GM12874 (cell line): ENCODE measurements at regions not wholly inside any gene's neighbourhood (a gene's known extent, or its start where the extent isn't known, plus 50 kb on each side); places are given as distances from the start of the nearest gene placed in this dataset.

Experiments used
- CTCF ChIP-seq: IDR thresholded peaks from 2 replicates; pipeline ENCODE4 v1.5.1; 2011; ENCODE audit warnings: low read depth, mild to moderate bottlenecking, control low read depth, low read length, moderate library complexity; ENCODE audit not compliant: insufficient read depth

GRCh38 chr19:31502536-31503170 lies 153.4 kb upstream of the TSHZ3 start:
- TF ChIP-seq CTCF: no peak

DNA sequence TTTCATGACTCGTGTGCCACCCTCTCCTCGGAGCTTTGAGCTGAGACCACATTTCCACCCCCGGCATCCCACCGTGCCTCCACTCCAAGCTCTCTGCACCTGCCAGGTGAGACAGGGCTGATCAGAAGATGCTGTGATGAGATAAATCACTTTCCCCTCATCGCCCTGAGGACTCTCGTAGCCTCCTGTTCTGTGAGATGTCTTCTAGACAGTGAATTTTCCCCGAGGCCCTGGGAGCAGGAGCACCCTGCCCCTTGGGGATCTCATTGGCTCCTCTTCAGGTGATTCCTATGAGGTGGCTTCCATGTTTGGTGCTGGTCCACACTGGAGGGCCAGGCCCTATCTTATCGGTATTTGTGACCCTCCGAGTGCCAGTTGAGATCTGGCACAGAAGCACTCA lies 154.0 kb upstream of the TSHZ3 start:
- no peak for TF ChIP-seq CTCF

DNA sequence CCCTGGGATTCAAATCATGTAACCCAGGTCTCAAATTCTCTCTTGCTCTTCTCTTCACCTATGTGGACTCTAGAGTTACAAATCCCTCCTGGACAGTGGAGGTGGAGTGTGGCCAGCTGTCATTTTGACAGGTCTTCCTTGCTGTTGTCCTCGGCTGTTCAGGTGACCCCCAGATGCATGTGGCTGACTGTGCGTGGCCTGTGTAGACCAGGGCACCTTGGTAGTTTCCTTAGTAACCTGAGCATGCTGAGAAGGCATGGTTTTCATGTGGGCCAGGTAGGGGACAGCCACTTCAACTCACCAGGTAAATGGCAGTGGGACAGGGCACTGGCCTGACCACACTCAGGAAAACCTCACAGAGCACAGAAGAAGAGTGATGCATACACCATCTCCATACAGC lies 155.0 kb upstream of the TSHZ3 start:
- TF ChIP-seq CTCF: no peak

DNA sequence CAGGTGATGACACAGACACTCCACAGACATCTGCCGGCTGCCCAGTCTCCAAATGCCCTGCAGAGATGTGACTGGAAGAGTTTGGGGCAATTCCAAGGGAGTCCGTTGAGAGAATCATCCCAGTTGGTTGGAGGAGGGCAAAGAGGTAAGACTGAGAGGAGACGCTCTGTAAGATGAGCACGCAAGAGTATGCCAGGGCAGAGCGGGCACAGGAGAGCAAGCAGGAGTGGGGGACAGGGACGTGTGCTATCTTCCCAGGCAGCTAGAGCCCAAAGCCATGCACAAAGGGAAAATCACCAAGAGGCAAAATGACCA lies 156.3 kb upstream of the TSHZ3 start:
- TF ChIP-seq CTCF: no peak

DNA sequence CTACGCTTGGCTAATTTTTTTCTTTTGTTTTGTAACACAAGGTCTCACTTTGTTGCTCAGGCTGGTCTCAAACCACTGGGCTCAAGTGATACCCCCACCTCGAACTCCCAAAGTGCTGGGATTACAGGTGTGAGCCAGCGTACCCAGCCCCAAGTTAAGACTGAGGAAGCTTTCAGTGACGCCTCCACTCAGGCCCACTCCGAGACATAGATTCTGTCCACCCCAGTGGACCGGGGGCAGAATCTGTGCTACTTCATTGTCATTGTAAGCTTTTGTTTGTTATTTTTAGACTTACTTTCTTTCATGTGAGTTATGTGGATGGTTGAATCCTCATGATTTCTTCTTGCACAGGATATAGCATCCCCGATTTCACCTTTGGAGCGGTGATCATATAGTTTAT lies 156.9 kb upstream of the TSHZ3 start:
- TF ChIP-seq CTCF: no peak

DNA sequence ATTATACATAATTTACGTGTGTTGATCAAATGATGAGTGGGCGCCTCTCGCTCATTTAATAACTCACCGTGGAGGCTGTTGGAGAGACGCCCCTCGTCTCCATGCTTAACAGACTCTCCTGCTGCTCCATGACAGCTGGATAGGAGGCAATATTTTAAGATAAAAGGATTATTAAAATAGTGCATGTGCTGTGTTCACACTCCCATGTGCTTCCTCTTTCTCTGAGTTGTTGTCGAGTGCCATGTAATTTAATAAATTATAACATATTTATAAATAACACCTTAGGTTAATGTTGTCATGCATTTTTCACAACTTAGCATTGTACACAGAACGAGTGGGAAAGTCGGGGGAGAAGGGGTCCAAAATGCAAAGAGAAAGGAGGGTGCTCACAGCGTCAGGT lies 161.4 kb upstream of the TSHZ3 start:
- no peak for TF ChIP-seq CTCF

DNA sequence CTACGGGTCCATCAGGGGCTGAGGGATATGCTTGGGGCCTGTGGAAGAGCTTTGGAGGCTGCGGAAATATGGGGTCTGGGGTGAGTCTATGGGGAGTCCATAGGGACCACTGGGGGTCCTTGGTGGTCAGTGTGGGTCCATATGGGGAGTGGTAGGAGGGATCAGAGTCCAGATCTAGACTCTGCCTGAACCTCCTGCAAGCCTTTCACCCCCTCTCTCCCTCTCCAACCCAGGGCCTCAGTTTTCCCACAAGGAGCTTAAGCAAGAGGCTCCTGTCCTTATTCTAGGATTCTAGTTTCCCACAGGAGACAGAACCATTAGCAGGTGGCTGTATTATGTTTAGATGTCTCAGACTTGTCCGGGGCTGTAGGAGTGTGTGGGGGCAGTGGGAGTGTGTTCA lies 161.9 kb upstream of the TSHZ3 start:
- no peak for TF ChIP-seq CTCF

DNA sequence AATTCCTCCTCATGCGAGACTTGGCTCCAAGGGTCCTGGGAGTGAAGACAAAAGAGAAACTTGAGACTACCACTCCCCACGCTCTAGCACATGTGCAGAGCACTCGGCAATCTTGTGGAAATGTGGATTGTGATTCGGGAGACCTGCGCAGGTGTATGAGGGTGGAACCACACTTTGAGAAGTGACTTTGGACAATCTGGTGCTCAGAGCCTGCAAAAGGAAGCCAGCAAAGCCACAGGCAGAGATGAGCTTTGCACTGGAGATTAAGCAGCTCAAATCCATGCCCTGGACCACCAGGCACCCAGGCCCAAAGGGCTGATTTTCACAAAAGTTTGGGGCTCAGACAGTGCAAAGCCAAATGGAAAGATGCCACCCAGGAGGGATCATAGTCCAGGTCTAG lies 162.5 kb upstream of the TSHZ3 start:
- TF ChIP-seq CTCF: no peak
